ENCODE measurements at regions not wholly inside any gene's neighbourhood (a gene's known extent, or its start where the extent isn't known, plus 50 kb on each side); places are given as distances from the start of the nearest gene placed in this dataset.

GRCh38 chr12:131497966-131498365 is 212.9 kb upstream of the SFSWAP start:
- no peak for TF ChIP-seq CTCF (IDR thresholded peaks at IDR 0.05)
- no peaks in the 10 kb centered on the region for H3K4me1 ChIP-seq (ENCODE audit: insufficient read depth, low read length)
- Mint-ChIP-seq H3K4me1 (ENCODE audit: low read depth) (peaks cover 5% of the 10 kb centered on the region), H3K4me3 (no peak overlapping the region), H3K9me3 (no peaks in the 10 kb centered on the region), H3K27ac (no peak overlapping the region), H3K27me3 (no peaks in the 10 kb centered on the region), H3K36me3 (ENCODE audit: low read depth) (no peaks in the 10 kb centered on the region)
- intact Hi-C loops (cut with DNase I, micrococcal nuclease) = no loop called here
- no peak overlapping the region for H3K27ac ChIP-seq (ENCODE audit: low read depth in 1 of 2, low read length in 2 of 2)
- ChIA-PET POLR2A (no interaction called here), CTCF (no interaction called here)
- DNase-seq = no peak
- no peak for ATAC-seq (ENCODE audit: poor library complexity)
- no peak overlapping the region for H3K4me3 ChIP-seq (ENCODE audit: low read length)
- H3K36me3 ChIP-seq (ENCODE audit: insufficient read depth, low read length) = no peaks in the 10 kb centered on the region
- no peaks in the 10 kb centered on the region for H3K9me3 ChIP-seq (ENCODE audit: control insufficient read depth in 1 of 2, insufficient read depth in 1 of 2, low read length in 2 of 2)
- H3K27me3 ChIP-seq (ENCODE audit: control insufficient read depth in 1 of 2, insufficient read depth in 2 of 2, low read length in 2 of 2) = no peaks in the 10 kb centered on the region

- no peak for ATAC-seq (ENCODE audit: poor library complexity)
- Histone ChIP-seq H3K9me3 (ENCODE audit: control insufficient read depth in 1 of 2, insufficient read depth in 1 of 2, low read length in 2 of 2) (no peaks in the 10 kb centered on the region), H3K4me3 (ENCODE audit: low read length) (no peak overlapping the region), H3K4me1 (ENCODE audit: insufficient read depth, low read length) (no peaks in the 10 kb centered on the region), H3K27me3 (ENCODE audit: control insufficient read depth in 1 of 2, insufficient read depth in 2 of 2, low read length in 2 of 2) (no peaks in the 10 kb centered on the region), H3K36me3 (ENCODE audit: insufficient read depth, low read length) (no peaks in the 10 kb centered on the region), H3K27ac (ENCODE audit: low read depth in 1 of 2, low read length in 2 of 2) (no peak overlapping the region)
- TF ChIP-seq CTCF (IDR thresholded peaks at IDR 0.05) = no peak
- Mint-ChIP-seq H3K4me1 (ENCODE audit: low read depth) (peaks cover 5% of the 10 kb centered on the region), H3K4me3 (no peak overlapping the region), H3K27me3 (no peaks in the 10 kb centered on the region), H3K9me3 (no peaks in the 10 kb centered on the region), H3K27ac (no peak overlapping the region), H3K36me3 (ENCODE audit: low read depth) (no peaks in the 10 kb centered on the region)
- intact Hi-C loops (cut with DNase I, micrococcal nuclease) = no loop called here
- POLR2A ChIA-PET = no interaction called here
- DNase-seq = no peak
- CTCF ChIA-PET = no interaction called here
Measured at GRCh38 chr12:131499160-131499863, 211.6 kb upstream of the SFSWAP start.

- Mint-ChIP-seq H3K4me3 (no peak overlapping the region), H3K27me3 (no peaks in the 10 kb centered on the region), H3K4me1 (ENCODE audit: low read depth) (peaks cover 3% of the 10 kb centered on the region), H3K27ac (no peak overlapping the region), H3K9me3 (no peaks in the 10 kb centered on the region), H3K36me3 (ENCODE audit: low read depth) (no peaks in the 10 kb centered on the region)
- no peaks in the 10 kb centered on the region for H3K36me3 ChIP-seq (ENCODE audit: insufficient read depth, low read length)
- ATAC-seq (ENCODE audit: poor library complexity) = no peak
- no peaks in the 10 kb centered on the region for H3K9me3 ChIP-seq (ENCODE audit: control insufficient read depth in 1 of 2, insufficient read depth in 1 of 2, low read length in 2 of 2)
- H3K4me3 ChIP-seq (ENCODE audit: low read length) = no peak overlapping the region
- intact Hi-C loops (cut with DNase I, micrococcal nuclease) = no loop called here
- no peaks in the 10 kb centered on the region for H3K4me1 ChIP-seq (ENCODE audit: insufficient read depth, low read length)
- POLR2A ChIA-PET = no interaction called here
- H3K27me3 ChIP-seq (ENCODE audit: control insufficient read depth in 1 of 2, insufficient read depth in 2 of 2, low read length in 2 of 2) = no peaks in the 10 kb centered on the region
- CTCF ChIA-PET = no interaction called here
- DNase-seq = no peak
- TF ChIP-seq CTCF (IDR thresholded peaks at IDR 0.05) = no peak
- no peak overlapping the region for H3K27ac ChIP-seq (ENCODE audit: low read depth in 1 of 2, low read length in 2 of 2)
Measured at GRCh38 chr12:131499864-131500190, 211.1 kb upstream of the SFSWAP start.
